ENCODE measurements at regions not wholly inside any gene's neighbourhood (a gene's known extent, or its start where the extent isn't known, plus 50 kb on each side); places are given as distances from the start of the nearest gene placed in this dataset.
"Not testable (repeated sequence)": the region's sequence is repeated elsewhere in the genome, so short reads cannot be mapped to it uniquely, and the experiment has no call there.

- DNase-seq (ENCODE audit: low read depth), result no peak
Observed at GRCh38 chr18:78416853-78417252, 562.8 kb upstream of the SALL3 start.

GRCh38 chr18:78418379-78418778, 561.2 kb upstream of the SALL3 start:
- no peak for DNase-seq (ENCODE audit: low read depth)

DNA sequence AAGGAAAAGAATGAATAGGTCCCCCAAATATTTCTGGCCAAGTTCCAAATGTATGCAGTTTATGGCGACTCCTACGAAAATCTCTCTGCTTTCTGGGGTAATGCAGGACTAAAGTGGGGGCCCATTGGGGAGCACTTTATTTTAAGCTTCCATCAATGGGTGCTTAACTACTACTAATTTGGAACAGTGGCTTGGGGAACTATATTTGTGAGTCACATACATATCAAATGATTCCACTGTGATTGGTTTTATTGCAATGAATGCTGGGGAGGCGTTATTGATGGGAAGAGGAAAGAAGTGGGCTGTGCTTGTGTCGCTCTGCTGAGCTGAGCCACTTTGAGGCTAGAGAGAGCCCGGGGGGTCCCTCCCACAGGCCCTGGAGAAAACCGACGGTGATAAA, 560.4 kb upstream of the SALL3 start:
- DNase-seq (ENCODE audit: low read depth), result no peak

DNA sequence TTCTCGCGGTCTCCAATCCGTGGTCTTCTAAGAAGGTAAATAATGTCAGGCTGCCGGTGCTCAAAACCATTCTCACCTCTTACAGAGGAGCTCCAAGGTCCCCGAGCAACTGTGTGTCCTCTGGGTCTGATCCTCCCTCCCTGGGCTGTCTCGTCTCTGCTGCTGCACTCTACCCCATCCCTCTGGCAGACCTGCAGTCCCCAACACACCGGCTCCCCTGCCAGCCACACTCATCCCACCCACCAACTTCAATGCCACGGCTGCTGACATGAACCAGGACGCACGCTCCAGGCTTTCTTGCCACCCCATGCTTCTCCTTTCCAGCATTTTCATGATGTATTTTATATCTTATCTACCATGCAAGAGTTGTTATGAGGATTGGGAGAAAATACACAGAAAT, 559.5 kb upstream of the SALL3 start:
- DNase-seq (ENCODE audit: low read depth), result no peak

DNA sequence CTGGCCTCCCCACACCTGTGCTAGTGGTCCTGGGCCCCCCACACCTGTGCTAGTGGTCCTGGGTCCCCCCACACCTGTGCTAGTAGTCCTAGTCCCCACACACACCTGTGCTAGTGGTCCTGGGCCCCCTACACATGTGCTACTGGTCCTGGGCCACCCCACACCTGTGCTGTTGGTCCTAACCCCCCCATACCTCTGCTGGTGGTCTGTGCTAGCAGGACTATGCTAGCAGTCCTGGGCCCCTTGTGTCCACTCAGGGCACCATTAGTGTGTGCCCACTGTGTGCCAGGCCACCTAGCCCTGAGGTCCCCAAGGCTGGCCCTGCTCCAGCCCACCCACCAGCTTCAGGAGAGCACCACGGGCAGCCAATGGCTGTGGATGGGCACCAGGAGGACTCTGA, 558.2 kb upstream of the SALL3 start:
- no peak for DNase-seq (ENCODE audit: low read depth)

- no peak for DNase-seq (ENCODE audit: low read depth)
Observed at GRCh38 chr18:78422336-78422735, 557.3 kb upstream of the SALL3 start.

GRCh38 chr18:78423811-78424210, 555.8 kb upstream of the SALL3 start:
- no peak for DNase-seq (ENCODE audit: low read depth)

GRCh38 chr18:78424403-78425018, 555.1 kb upstream of the SALL3 start:
- DNase-seq (ENCODE audit: low read depth), result no peak

- DNase-seq (ENCODE audit: low read depth), result no peak
Observed at GRCh38 chr18:78425019-78425412, 554.6 kb upstream of the SALL3 start.

- no peak for DNase-seq (ENCODE audit: low read depth)
Observed at GRCh38 chr18:78427081-78427480, 552.5 kb upstream of the SALL3 start.

- DNase-seq (ENCODE audit: low read depth), result no peak
Observed at GRCh38 chr18:78429127-78430108, 550.2 kb upstream of the SALL3 start.

- DNase-seq (ENCODE audit: low read depth), result no peak
Observed at GRCh38 chr18:78430131-78430758, 549.4 kb upstream of the SALL3 start.

DNA sequence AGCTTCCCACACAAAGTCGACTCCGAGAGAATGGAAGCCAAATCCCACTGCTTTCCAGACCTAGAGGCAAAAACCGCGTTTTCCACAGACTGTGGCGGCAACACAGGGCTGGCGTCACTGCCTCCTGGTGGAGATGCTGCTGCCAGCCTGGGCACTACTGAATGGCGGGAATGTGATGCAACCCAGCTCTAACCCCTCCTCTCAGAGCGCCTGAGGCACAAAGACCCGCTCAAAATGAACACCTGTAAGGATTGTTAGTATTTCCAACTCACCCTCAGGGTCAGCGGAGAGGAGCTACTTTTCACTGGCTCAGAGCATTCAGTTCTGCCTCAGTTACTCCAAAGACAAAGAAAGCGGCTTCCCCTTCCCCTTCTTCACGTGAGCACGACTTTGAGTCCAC, 548.0 kb upstream of the SALL3 start:
- DNase-seq (ENCODE audit: low read depth), result no peak

- no peak for DNase-seq (ENCODE audit: low read depth)
Observed at GRCh38 chr18:78433562-78433961, 546.1 kb upstream of the SALL3 start.

DNA sequence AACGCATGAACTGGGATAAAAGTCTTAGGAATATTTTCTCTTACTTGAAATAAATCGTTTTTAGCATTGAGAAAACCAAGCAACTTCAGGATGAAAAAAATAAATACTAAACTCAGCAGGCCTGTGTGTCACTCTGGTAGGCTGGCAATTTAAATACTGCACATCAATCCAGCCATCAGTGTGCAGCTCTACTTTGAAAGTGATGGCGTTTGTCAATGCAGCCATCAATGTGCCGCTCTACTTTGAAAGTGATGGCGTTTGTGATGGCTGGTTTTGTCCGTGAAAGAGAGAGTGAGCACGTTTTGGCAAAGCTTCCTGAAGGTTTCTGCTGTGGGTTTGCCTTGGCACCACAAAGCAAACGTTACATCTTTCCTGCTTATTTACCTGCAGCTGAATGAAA, 543.5 kb upstream of the SALL3 start:
- no peak for DNase-seq (ENCODE audit: low read depth)

DNA sequence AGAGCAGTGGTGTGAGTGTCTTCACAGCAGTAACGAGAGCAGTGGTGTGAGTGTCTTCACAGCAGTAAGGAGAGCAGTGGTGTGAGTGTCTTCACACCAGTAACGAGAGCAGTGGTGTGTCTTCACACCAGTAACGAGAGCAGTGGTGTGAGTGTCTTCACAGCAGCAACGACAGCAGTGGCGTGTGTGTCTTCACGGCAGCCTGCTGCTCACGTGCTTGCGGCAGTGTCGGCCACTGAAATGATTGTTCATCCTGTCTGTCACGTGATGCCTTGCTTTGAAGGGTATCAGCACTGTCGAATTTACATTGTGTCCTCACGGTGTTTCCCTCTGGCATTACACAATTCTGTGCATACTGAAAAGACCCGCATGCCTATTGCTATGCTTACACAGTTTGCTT, 541.4 kb upstream of the SALL3 start:
- not testable (repeated sequence) for DNase-seq (ENCODE audit: low read depth)

DNA sequence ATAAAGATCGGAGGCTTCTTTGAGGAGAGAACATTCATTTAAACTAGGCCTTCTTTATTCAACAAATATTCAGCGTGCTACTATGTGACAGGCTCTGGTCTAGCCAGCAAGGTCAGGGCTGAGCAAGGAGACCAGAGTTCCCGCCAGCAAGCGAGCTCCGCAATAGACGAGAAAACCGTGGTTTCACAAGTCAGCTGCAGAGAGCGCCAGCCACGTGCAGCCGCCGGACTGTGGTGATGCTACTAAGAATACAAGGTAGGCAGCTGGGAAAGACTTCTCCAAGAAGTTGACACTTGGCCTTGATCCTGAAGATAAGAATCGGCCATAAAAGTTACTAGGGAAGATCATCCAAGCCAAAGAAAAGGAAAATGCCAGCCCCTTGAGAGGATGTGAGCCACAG, 533.7 kb upstream of the SALL3 start:
- no peak for DNase-seq (ENCODE audit: low read depth)

- no peak for DNase-seq (ENCODE audit: low read depth)
Observed at GRCh38 chr18:78447211-78447610, 532.4 kb upstream of the SALL3 start.

DNA sequence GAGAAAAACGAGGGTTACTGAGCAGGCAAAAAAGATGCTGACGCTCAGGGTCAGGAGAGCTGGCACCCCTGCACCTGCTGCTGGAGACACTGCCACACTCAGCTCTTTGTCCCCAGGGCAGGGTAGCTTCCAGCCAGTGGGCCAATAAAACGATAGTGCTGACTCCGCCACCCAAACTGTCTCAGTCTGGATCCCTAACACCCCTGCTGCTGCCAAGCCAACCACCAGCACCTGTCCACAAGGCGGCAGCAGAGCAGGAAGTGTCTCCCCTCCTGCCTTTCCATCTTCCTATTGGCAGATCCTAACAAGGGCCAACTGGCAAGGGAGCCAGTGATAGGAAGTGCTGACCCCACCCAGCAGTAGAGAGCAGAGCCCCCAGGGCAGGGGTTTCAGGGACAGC, 531.5 kb upstream of the SALL3 start:
- no peak for DNase-seq (ENCODE audit: low read depth)

GRCh38 chr18:78448591-78448990, 531.0 kb upstream of the SALL3 start:
- no peak for DNase-seq (ENCODE audit: low read depth)

DNA sequence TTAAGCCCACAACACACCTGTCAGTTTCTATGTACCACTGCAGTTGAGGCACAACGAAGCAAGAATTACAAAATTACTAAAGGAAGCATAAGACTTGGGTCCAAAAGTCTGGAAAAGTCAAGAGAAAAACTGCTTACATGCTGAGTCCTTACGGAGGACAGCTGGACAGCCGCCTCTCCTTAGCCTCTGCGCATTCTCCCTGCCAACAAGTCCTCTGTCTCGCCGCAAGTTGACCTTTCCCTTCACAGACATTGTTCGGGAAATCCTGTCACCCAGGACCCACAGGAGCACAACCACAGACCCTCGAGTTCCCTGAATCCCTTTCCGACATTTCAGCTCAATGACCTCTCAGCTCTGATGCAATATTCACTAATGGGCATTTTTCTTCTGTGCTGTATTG, 525.4 kb upstream of the SALL3 start:
- no peak for DNase-seq (ENCODE audit: low read depth)

DNA sequence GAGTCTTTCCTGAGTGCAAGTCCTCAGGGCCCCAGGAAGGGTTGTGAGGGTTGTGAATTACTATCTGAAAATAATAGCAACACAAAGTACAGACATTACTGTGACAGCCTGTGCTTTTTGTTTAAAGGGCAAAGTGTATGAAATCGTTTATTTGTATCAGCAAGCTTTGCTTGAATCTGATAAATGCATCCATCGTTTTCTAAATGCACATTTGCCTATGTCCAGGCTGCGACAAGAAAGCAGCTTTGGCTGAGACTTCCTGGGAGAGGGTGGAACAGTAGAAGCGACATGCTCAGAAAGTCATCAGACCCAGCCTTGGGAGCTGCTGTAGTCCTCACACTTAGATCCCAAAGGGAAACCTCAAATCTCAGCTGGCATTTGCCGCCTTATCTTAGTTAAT, 524.2 kb upstream of the SALL3 start:
- no peak for DNase-seq (ENCODE audit: low read depth)

DNA sequence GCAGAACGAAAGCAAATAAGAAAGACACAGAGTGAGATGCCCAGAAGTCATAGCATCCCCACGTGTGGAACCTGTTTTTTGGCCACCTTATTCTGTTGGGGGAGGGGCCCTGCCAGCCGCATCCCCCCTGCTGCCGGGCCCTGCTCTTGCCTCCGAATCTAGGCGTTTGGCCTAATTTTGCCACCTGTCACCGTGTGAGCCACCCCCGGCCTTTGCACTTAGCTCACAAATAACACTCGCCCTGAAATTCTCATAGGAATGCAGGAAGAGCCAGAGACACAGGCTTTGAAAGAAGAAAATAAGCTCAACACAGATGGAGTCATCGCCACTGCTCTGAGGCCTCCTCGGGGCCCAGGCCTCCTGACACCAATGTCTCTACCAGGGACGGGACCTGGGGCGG, 522.6 kb upstream of the SALL3 start:
- DNase-seq (ENCODE audit: low read depth), result no peak
